Activated CD8-positive, alpha-beta memory T cell treated with anti-CD3 and anti-CD28 coated beads for 36 hours (primary cell): ENCODE measurements at regions not wholly inside any gene's neighbourhood (a gene's known extent, or its start where the extent isn't known, plus 50 kb on each side); places are given as distances from the start of the nearest gene placed in this dataset.

Source experiments
- CTCF ChIA-PET: fragments of 350-600 bp; sonication (Branson Sonifier 250); formaldehyde crosslinking; loops from one replicate; lab custom pipeline; 2021; ENCODE audit warnings: antibody characterized with exemption; lab: Charles Lee
- POLR2A ChIA-PET: fragments of 350-600 bp; sonication (Branson Sonifier 250); formaldehyde crosslinking; loops from one replicate; lab custom pipeline; 2021; ENCODE audit warnings: antibody characterized with exemption; lab: Charles Lee

GRCh38 chrX:131938749-131939148, 84.4 kb upstream of the STK26 start:
- POLR2A ChIA-PET, result no interaction called here

GRCh38 chrX:131942034-131942433, 81.1 kb upstream of the STK26 start:
- CTCF ChIA-PET, result no interaction called here
- POLR2A ChIA-PET, result no interaction called here

More at GRCh38 chrX:131938749-131939148, 84.4 kb upstream of the STK26 start:
- CTCF ChIA-PET, result no interaction called here

GRCh38 chrX:131944936-131945902, 77.9 kb upstream of the STK26 start:
- CTCF ChIA-PET, result interaction anchor here (0.5 kb wide), 1 partner anchor 90 kb away, joined by 3 read pairs; no protein-coding TSS in a partner anchor
- POLR2A ChIA-PET, result no interaction called here

- ChIA-PET CTCF (no interaction called here), POLR2A (no interaction called here)
These were observed 71.9 kb upstream of the STK26 start for GRCh38 chrX:131951166-131951565.

GRCh38 chrX:131955099-131955777, 67.9 kb upstream of the STK26 start:
- ChIA-PET CTCF (no interaction called here), POLR2A (no interaction called here)

- ChIA-PET CTCF (no interaction called here), POLR2A (no interaction called here)
These were observed 64.4 kb upstream of the STK26 start for GRCh38 chrX:131958724-131959123.

- CTCF ChIA-PET, result no interaction called here
- POLR2A ChIA-PET, result no interaction called here
These were observed 52.8 kb upstream of the STK26 start for GRCh38 chrX:131970347-131970746.
